Adrenal gland (tissue), 5 donors: ENCODE measurements at regions not wholly inside any gene's neighbourhood (a gene's known extent, or its start where the extent isn't known, plus 50 kb on each side); places are given as distances from the start of the nearest gene placed in this dataset.

ENCODE experiments used
- POLR2A ChIP-seq, 2 donors: fragments of 450-650 bp; IDR thresholded peaks; one replicate each; pipeline ENCODE4 v1.6.1; 2017; ENCODE audit warnings: antibody characterized with exemption in 2 of 2, mild to moderate bottlenecking in 2 of 2, moderate library complexity in 1 of 2
- TF ChIP-seq, protein P1 (sequence below), 6 experiments: fragments of 450-650 bp in 4 of 6; fragments of 200-600 bp in 2 of 6; sonication (generic) in 1 of 6; IDR thresholded peaks; 1 replicate in 5 of 6; 2 replicates in 1 of 6; pipeline versions ENCODE4 v1.5.1 to v1.8.0; 2016 to 2021; ENCODE audit warnings: antibody characterized with exemption in 6 of 6, mild to moderate bottlenecking in 2 of 6, moderate library complexity in 1 of 6
- donor health status: DM: no; HTN: no; CAD: no.

DNA sequence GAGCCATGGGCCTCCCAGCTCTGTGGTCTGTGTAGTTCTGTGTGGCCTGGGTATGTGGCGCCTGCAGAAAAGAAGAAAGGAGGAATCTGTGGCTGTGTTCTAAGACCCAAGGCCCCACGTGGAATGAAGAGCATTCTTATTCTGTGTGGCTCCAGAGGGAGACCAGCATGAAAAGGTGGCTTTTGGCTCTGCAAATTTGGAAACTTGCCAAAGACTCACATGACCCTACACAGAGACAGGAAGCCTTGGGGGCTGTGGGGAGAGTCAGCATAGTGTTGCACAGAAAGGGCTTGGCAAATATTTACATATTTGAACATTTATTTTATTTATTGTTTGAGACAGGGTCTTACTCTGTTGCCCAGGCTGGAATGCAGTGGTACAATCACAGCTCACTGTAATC lies 193.3 kb downstream of the TMEM38B start:
- TF ChIP-seq POLR2A (IDR thresholded peaks at IDR 0.05), result no peak
- TF ChIP-seq, protein P1, sequence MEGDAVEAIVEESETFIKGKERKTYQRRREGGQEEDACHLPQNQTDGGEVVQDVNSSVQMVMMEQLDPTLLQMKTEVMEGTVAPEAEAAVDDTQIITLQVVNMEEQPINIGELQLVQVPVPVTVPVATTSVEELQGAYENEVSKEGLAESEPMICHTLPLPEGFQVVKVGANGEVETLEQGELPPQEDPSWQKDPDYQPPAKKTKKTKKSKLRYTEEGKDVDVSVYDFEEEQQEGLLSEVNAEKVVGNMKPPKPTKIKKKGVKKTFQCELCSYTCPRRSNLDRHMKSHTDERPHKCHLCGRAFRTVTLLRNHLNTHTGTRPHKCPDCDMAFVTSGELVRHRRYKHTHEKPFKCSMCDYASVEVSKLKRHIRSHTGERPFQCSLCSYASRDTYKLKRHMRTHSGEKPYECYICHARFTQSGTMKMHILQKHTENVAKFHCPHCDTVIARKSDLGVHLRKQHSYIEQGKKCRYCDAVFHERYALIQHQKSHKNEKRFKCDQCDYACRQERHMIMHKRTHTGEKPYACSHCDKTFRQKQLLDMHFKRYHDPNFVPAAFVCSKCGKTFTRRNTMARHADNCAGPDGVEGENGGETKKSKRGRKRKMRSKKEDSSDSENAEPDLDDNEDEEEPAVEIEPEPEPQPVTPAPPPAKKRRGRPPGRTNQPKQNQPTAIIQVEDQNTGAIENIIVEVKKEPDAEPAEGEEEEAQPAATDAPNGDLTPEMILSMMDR (IDR thresholded peaks at IDR 0.05), result no peak
